ENCODE measurements at regions not wholly inside any gene's neighbourhood (a gene's known extent, or its start where the extent isn't known, plus 50 kb on each side); places are given as distances from the start of the nearest gene placed in this dataset.

DNA sequence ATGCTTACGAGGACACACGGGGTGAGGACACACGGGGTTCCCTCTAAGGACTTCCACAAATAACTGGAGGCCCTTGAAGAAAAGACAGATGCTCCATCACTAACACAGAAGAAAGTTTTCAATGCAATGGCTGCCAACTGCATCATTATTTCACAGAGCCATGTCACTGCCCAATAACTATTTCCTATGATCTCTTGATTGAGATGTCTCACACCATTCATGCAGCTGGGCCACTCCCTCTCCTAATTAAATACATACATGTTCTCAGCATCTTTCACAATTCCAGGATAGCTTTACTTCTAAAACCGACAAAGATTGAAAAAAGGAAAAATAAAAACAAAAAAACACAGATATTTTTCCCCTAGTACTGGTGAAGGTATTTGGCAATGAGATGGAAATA, 650.8 kb downstream of the SEMA5A start:
- TF ChIP-seq, protein P1, sequence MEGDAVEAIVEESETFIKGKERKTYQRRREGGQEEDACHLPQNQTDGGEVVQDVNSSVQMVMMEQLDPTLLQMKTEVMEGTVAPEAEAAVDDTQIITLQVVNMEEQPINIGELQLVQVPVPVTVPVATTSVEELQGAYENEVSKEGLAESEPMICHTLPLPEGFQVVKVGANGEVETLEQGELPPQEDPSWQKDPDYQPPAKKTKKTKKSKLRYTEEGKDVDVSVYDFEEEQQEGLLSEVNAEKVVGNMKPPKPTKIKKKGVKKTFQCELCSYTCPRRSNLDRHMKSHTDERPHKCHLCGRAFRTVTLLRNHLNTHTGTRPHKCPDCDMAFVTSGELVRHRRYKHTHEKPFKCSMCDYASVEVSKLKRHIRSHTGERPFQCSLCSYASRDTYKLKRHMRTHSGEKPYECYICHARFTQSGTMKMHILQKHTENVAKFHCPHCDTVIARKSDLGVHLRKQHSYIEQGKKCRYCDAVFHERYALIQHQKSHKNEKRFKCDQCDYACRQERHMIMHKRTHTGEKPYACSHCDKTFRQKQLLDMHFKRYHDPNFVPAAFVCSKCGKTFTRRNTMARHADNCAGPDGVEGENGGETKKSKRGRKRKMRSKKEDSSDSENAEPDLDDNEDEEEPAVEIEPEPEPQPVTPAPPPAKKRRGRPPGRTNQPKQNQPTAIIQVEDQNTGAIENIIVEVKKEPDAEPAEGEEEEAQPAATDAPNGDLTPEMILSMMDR (IDR thresholded peaks at IDR 0.05; ENCODE audit: insufficient read depth, low read length, poor library complexity, severe bottlenecking), result no peak
- TF ChIP-seq EZH2phosphoT487 (conservative IDR thresholded peaks at IDR 0.05; ENCODE audit: low read length), result no peak
